Neural progenitor cell (in vitro differentiated cells): ENCODE measurements at regions not wholly inside any gene's neighbourhood (a gene's known extent, or its start where the extent isn't known, plus 50 kb on each side); places are given as distances from the start of the nearest gene placed in this dataset.

Source experiments
- DNase-seq: peaks from one replicate; pipeline ENCODE4 v3.0.0-alpha.2; 2016; ENCODE audit warnings: low spot score
- H2AFZ ChIP-seq: fragments of 200-600 bp; sonication (generic); replicated peaks from 2 replicates; pipeline ENCODE4 v1.6.1; 2016; ENCODE audit warnings: antibody characterized with exemption
- H3F3A ChIP-seq: fragments of 200-600 bp; sonication (generic); 2 replicates; pipeline ENCODE4 v1.6.1; 2016; ENCODE audit warnings: antibody characterized with exemption, low read depth
- H3K27ac ChIP-seq: fragments of 200-600 bp; sonication (generic); 2 replicates; pipeline ENCODE4 v1.5.1; 2016; ENCODE audit warnings: mild to moderate bottlenecking
- H3K27me3 ChIP-seq: fragments of 200-600 bp; sonication (generic); 2 replicates; pipeline ENCODE4 v1.6.1; 2016; ENCODE audit warnings: mild to moderate bottlenecking, moderate library complexity
- H3K36me3 ChIP-seq: fragments of 200-600 bp; sonication (generic); 2 replicates; pipeline ENCODE4 v1.5.1; 2016
- H3K4me1 ChIP-seq: fragments of 200-600 bp; sonication (generic); 2 replicates; pipeline ENCODE4 v1.6.1; 2016; ENCODE audit warnings: mixed run types
- H3K4me2 ChIP-seq: fragments of 200-600 bp; sonication (generic); 2 replicates; pipeline ENCODE4 v1.6.1; 2016
- H3K4me3 ChIP-seq: fragments of 200-600 bp; sonication (generic); 2 replicates; pipeline ENCODE4 v1.5.1; 2016
- H3K79me2 ChIP-seq: fragments of 200-600 bp; sonication (generic); 2 replicates; pipeline ENCODE4 v1.6.1; 2016; ENCODE audit warnings: low read depth
- H3K9ac ChIP-seq: fragments of 200-600 bp; sonication (generic); 2 replicates; pipeline ENCODE4 v1.6.1; 2016
- H3K9me3 ChIP-seq: fragments of 200-600 bp; sonication (generic); 2 replicates; pipeline ENCODE4 v1.5.1; 2016; ENCODE audit warnings: low read depth
- H4K20me1 ChIP-seq: fragments of 200-600 bp; sonication (generic); 2 replicates; pipeline ENCODE4 v1.6.1; 2016; ENCODE audit warnings: low read depth
- H3K27ac Mint-ChIP-seq: 3 replicates; pipeline ENCODE4 v1.8.0; 2021; ENCODE audit warnings: mixed read lengths
- H3K27me3 Mint-ChIP-seq: 2 replicates; pipeline ENCODE4 v1.8.0; 2022; ENCODE audit warnings: low read depth, mild to moderate bottlenecking, inconsistent platforms, moderate library complexity, mixed read lengths; ENCODE audit not compliant: insufficient read depth
- H3K36me3 Mint-ChIP-seq: 3 replicates; pipeline ENCODE4 v1.8.0; 2021; ENCODE audit warnings: mixed read lengths
- H3K4me1 Mint-ChIP-seq: 3 replicates; pipeline ENCODE4 v1.8.0; 2021; ENCODE audit warnings: mixed read lengths
- H3K4me3 Mint-ChIP-seq: 3 replicates; pipeline ENCODE4 v1.8.0; 2021; ENCODE audit warnings: mild to moderate bottlenecking, moderate library complexity, mixed read lengths
- H3K9me3 Mint-ChIP-seq: 3 replicates; pipeline ENCODE4 v1.8.0; 2020; ENCODE audit warnings: mixed read lengths
- EZH2 ChIP-seq: fragments of 200-600 bp; sonication (generic); IDR thresholded peaks from 2 replicates; pipeline ENCODE4 v1.6.1; 2017; ENCODE audit warnings: antibody characterized with exemption, mild to moderate bottlenecking, moderate library complexity
- EZH2phosphoT487 ChIP-seq: fragments of 200-600 bp; sonication (generic); IDR thresholded peaks from 2 replicates; pipeline ENCODE4 v1.6.1; 2017; ENCODE audit warnings: antibody characterized with exemption
- TF ChIP-seq, protein P1 (sequence below): fragments of 200-600 bp; sonication (generic); IDR thresholded peaks from 2 replicates; pipeline ENCODE4 v1.5.1; 2017; ENCODE audit warnings: antibody characterized with exemption, mild to moderate bottlenecking

DNA sequence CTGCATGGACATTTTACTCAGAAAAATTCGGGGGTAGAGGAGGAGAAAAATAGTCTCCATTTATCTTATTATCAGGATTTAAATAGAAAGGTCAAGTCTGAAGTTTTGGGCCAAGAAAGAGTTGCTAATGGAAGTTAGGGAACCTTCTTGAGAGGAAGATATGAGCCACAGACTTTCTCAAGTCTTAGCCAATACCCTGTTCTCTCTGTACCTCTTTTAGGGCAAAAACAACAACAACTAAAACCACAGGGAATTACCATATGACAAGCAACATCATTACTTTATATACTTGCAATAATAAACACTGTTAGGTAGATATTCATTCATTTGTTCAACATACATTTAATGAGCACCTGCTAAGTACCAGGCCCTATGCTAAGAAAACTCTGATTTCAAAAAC is 282.2 kb upstream of the CDH5 start:
- Mint-ChIP-seq H3K36me3 (no peaks in the 10 kb centered on the region), H3K9me3 (no peaks in the 10 kb centered on the region), H3K4me1 (peaks cover 3% of the 10 kb centered on the region), H3K27ac (no peak overlapping the region), H3K27me3 (peaks cover 2% of the 10 kb centered on the region), H3K4me3 (no peak overlapping the region)
- no peak overlapping the region for H2AFZ ChIP-seq
- no peak overlapping the region for H3K27ac ChIP-seq
- H3K9ac ChIP-seq: no peak overlapping the region
- H4K20me1 ChIP-seq: no peaks in the 10 kb centered on the region
- H3K4me3 ChIP-seq: no peak overlapping the region
- H3K79me2 ChIP-seq: no peaks in the 10 kb centered on the region
- no peaks in the 10 kb centered on the region for H3F3A ChIP-seq
- no peaks in the 10 kb centered on the region for H3K9me3 ChIP-seq
- DNase-seq: no peak
- no peaks in the 10 kb centered on the region for H3K27me3 ChIP-seq
- H3K4me2 ChIP-seq: no peak overlapping the region
- TF ChIP-seq, protein P1, sequence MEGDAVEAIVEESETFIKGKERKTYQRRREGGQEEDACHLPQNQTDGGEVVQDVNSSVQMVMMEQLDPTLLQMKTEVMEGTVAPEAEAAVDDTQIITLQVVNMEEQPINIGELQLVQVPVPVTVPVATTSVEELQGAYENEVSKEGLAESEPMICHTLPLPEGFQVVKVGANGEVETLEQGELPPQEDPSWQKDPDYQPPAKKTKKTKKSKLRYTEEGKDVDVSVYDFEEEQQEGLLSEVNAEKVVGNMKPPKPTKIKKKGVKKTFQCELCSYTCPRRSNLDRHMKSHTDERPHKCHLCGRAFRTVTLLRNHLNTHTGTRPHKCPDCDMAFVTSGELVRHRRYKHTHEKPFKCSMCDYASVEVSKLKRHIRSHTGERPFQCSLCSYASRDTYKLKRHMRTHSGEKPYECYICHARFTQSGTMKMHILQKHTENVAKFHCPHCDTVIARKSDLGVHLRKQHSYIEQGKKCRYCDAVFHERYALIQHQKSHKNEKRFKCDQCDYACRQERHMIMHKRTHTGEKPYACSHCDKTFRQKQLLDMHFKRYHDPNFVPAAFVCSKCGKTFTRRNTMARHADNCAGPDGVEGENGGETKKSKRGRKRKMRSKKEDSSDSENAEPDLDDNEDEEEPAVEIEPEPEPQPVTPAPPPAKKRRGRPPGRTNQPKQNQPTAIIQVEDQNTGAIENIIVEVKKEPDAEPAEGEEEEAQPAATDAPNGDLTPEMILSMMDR: no peak
- TF ChIP-seq EZH2: no peak
- no peak for TF ChIP-seq EZH2phosphoT487
- H3K4me1 ChIP-seq: no peaks in the 10 kb centered on the region
- no peaks in the 10 kb centered on the region for H3K36me3 ChIP-seq

DNA sequence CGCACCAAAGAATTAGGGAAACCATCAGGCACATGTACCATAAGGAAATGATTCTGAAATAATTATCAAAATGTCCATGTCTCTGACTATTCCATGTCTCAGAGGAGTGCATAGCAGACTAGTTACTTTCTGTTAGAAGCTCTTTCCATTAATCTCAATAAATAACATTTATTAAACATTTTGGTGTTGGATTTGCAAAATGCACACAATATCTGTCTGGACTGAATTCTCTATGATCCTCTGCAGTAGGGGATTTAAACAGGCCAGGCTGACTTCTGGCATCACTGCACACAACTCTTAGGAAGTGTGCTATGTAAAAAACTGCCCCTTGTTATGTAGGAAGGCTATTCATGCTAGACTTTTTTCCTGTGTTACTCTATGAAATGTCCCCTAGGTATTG is 283.3 kb upstream of the CDH5 start:
- Histone ChIP-seq H3K36me3 (no peaks in the 10 kb centered on the region), H3K79me2 (no peaks in the 10 kb centered on the region), H3F3A (no peaks in the 10 kb centered on the region), H3K27ac (no peak overlapping the region), H3K9me3 (no peaks in the 10 kb centered on the region), H3K27me3 (no peaks in the 10 kb centered on the region), H3K4me2 (no peak overlapping the region), H4K20me1 (no peaks in the 10 kb centered on the region), H2AFZ (no peak overlapping the region), H3K4me1 (no peaks in the 10 kb centered on the region), H3K9ac (no peak overlapping the region), H3K4me3 (no peak overlapping the region)
- H3K4me3 Mint-ChIP-seq: no peak overlapping the region
- no peaks in the 10 kb centered on the region for H3K9me3 Mint-ChIP-seq
- no peaks in the 10 kb centered on the region for H3K36me3 Mint-ChIP-seq
- no peak for DNase-seq
- H3K27ac Mint-ChIP-seq: no peak overlapping the region
- TF ChIP-seq EZH2phosphoT487 (no peak), EZH2 (no peak)
- TF ChIP-seq, protein P1: no peak
- H3K27me3 Mint-ChIP-seq: peaks cover 2% of the 10 kb centered on the region
- H3K4me1 Mint-ChIP-seq: peaks cover 3% of the 10 kb centered on the region

DNA sequence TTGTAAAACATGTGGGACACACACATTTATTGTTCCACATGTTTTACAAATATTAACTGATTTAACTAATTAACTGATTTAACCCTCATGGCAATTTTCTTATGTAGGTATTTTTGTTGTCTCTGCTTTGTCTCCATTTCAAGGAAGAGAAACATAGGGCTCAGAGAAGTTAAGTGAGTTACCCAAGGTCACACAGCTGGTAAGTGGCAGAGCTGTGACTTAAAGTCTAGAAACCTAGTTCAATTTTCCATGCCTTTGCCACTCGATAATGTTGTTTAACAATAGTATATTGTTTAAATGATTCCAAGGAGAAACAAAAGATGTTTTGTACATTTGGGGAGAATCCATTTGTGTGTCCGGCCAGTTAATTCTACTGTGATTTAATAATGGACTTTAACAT is 284.1 kb upstream of the CDH5 start:
- Mint-ChIP-seq H3K4me1 (peaks cover 3% of the 10 kb centered on the region), H3K36me3 (no peaks in the 10 kb centered on the region), H3K27me3 (peaks cover 2% of the 10 kb centered on the region), H3K9me3 (no peaks in the 10 kb centered on the region), H3K27ac (no peak overlapping the region), H3K4me3 (no peak overlapping the region)
- no peaks in the 10 kb centered on the region for H3K79me2 ChIP-seq
- H3K9ac ChIP-seq: no peak overlapping the region
- H3K9me3 ChIP-seq: no peaks in the 10 kb centered on the region
- no peaks in the 10 kb centered on the region for H3F3A ChIP-seq
- no peak overlapping the region for H3K4me2 ChIP-seq
- H4K20me1 ChIP-seq: no peaks in the 10 kb centered on the region
- no peaks in the 10 kb centered on the region for H3K27me3 ChIP-seq
- H2AFZ ChIP-seq: no peak overlapping the region
- H3K4me1 ChIP-seq: no peaks in the 10 kb centered on the region
- no peaks in the 10 kb centered on the region for H3K36me3 ChIP-seq
- DNase-seq: no peak
- H3K4me3 ChIP-seq: no peak overlapping the region
- TF ChIP-seq, protein P1: no peak
- no peak for TF ChIP-seq EZH2phosphoT487
- TF ChIP-seq EZH2: no peak
- no peak overlapping the region for H3K27ac ChIP-seq
